Liver (tissue), 7 donors: ENCODE measurements at regions not wholly inside any gene's neighbourhood (a gene's known extent, or its start where the extent isn't known, plus 50 kb on each side); places are given as distances from the start of the nearest gene placed in this dataset.

Experiments
- DNase-seq: peaks from one replicate; pipeline ENCODE4 v3.0.0-alpha.2; 2017; ENCODE audit warnings: low spot score
- H3K27ac ChIP-seq, 2 donors: one replicate each; pipeline ENCODE4 v1.7.0; 2013; ENCODE audit warnings: inconsistent platforms in 2 of 2, low read length in 2 of 2, control low read depth in 1 of 2, low read depth in 1 of 2, mild to moderate bottlenecking in 1 of 2
- H3K27me3 ChIP-seq, 4 donors: one replicate each; pipeline versions ENCODE4 v1.6.1 to v1.7.0; 2013; ENCODE audit warnings: low read length in 3 of 4, inconsistent platforms in 1 of 4, mild to moderate bottlenecking in 1 of 4, moderate library complexity in 1 of 4; ENCODE audit not compliant: control insufficient read depth in 4 of 4, insufficient read depth in 4 of 4
- H3K36me3 ChIP-seq, 4 donors: one replicate each; pipeline versions ENCODE4 v1.6.1 to v1.7.0; 2013; ENCODE audit warnings: low read length in 3 of 4, mild to moderate bottlenecking in 3 of 4, low read depth in 1 of 4, moderate library complexity in 1 of 4; ENCODE audit not compliant: control insufficient read depth in 4 of 4, insufficient read depth in 3 of 4
- H3K4me1 ChIP-seq, 4 donors: one replicate each; pipeline versions ENCODE4 v1.6.1 to v1.7.0; 2013; ENCODE audit warnings: low read length in 3 of 4, mild to moderate bottlenecking in 3 of 4, moderate library complexity in 1 of 4; ENCODE audit not compliant: control insufficient read depth in 4 of 4, insufficient read depth in 4 of 4
- H3K4me3 ChIP-seq, 3 donors: one replicate each; pipeline versions ENCODE4 v1.6.1 to v1.7.0; 2013; ENCODE audit warnings: low read length in 3 of 3, control low read depth in 1 of 3, low read depth in 1 of 3, mild to moderate bottlenecking in 1 of 3
- H3K9ac ChIP-seq, 2 donors: one replicate each; pipeline ENCODE4 v1.7.0; 2013; ENCODE audit warnings: low read length in 2 of 2, mild to moderate bottlenecking in 2 of 2, moderate library complexity in 2 of 2, control low read depth in 1 of 2, low read depth in 1 of 2
- H3K9me3 ChIP-seq, 4 donors: one replicate each; pipeline versions ENCODE4 v1.6.1 to v1.7.0; 2013; ENCODE audit warnings: low read length in 3 of 4; ENCODE audit not compliant: control insufficient read depth in 4 of 4
- FOXA1 ChIP-seq: IDR thresholded peaks from 2 replicates; pipeline ENCODE4 v1.6.1; 2016; ENCODE audit warnings: antibody characterized with exemption
- FOXA2 ChIP-seq: IDR thresholded peaks from 2 replicates; pipeline ENCODE4 v1.6.1; 2016; ENCODE audit warnings: antibody characterized with exemption
- GABPA ChIP-seq, 2 donors: IDR thresholded peaks in 1 of 2; conservative IDR thresholded peaks in 1 of 2; 2 replicates each; pipeline ENCODE4 v1.6.1; 2016; ENCODE audit warnings: antibody characterized with exemption in 2 of 2, mild to moderate bottlenecking in 1 of 2, moderate library complexity in 1 of 2
- HNF4A ChIP-seq, 2 donors: conservative IDR thresholded peaks; 2 replicates each; pipeline ENCODE4 v1.6.1; 2016; ENCODE audit warnings: antibody characterized with exemption in 2 of 2, mild to moderate bottlenecking in 2 of 2
- HNF4G ChIP-seq: IDR thresholded peaks from 2 replicates; pipeline ENCODE4 v1.6.1; 2016; ENCODE audit warnings: antibody characterized with exemption
- NR2F2 ChIP-seq: IDR thresholded peaks from 2 replicates; pipeline ENCODE4 v1.6.1; 2016; ENCODE audit warnings: antibody characterized with exemption
- RAD21 ChIP-seq, 2 donors: IDR thresholded peaks; 2 replicates each; pipeline ENCODE4 v1.6.1; 2016; ENCODE audit warnings: antibody characterized with exemption in 2 of 2, mild to moderate bottlenecking in 2 of 2
- RXRA ChIP-seq, 2 donors: IDR thresholded peaks; 2 replicates each; pipeline ENCODE4 v1.6.1; 2017 to 2018; ENCODE audit warnings: antibody characterized with exemption in 2 of 2, mild to moderate bottlenecking in 1 of 2
- SP1 ChIP-seq: IDR thresholded peaks from 2 replicates; pipeline ENCODE4 v1.6.1; 2018; ENCODE audit warnings: antibody characterized with exemption, mild to moderate bottlenecking
- TAF1 ChIP-seq: conservative IDR thresholded peaks from 2 replicates; pipeline ENCODE4 v1.6.1; 2016; ENCODE audit warnings: antibody characterized with exemption, mild to moderate bottlenecking
- YY1 ChIP-seq: IDR thresholded peaks from 2 replicates; pipeline ENCODE4 v1.6.1; 2016; ENCODE audit warnings: antibody characterized with exemption, mild to moderate bottlenecking
- WGBS: extraction: QIAGEN DNeasy Blood & Tissue Kit; methylation state at CpG from one replicate; pipeline ENCODE4 v1.1.7; 2013; 5-methylcytosine and 5-hydroxymethylcytosine counted together
- TF ChIP-seq, protein P1 (sequence below): IDR thresholded peaks from 2 replicates; pipeline ENCODE4 v1.6.1; 2016; ENCODE audit warnings: antibody characterized with exemption
- TF ChIP-seq, protein P2 (sequence below): IDR thresholded peaks from 2 replicates; pipeline ENCODE4 v1.6.1; 2016; ENCODE audit warnings: antibody characterized with exemption
- donor health status: healthy.
- donor health status: healthy.
- donor health status: healthy.
- donor health status: healthy.

DNA sequence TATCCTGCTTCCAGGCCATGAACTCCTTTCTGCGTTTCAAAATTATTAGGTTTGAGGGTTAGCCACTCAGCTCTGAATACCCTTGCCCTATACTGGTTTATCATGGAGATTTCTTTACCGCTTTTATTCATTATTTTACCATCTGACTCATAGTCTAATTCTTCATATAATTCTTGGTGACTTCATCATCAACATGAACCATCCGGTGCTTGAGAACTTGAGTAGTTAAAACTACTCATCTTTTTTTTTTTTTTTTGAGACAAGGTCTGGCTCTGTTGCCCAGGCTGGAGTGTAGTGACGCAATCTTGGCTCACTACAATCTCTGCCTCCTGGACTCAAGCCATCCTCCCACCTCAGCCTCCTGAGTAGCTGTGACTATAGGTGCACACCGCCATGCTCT lies 94.2 kb upstream of the LHCGR start:
- DNase-seq = no peak
- no peaks in the 10 kb centered on the region for H3K36me3 ChIP-seq
- H3K4me3 ChIP-seq = no peak overlapping the region
- 86% methylated on average over 5 of the region's 5 CpGs for WGBS
- TF ChIP-seq, protein P1, sequence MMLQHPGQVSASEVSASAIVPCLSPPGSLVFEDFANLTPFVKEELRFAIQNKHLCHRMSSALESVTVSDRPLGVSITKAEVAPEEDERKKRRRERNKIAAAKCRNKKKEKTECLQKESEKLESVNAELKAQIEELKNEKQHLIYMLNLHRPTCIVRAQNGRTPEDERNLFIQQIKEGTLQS = no peak
- TF ChIP-seq SP1 (no peak), FOXA1 (no peak), RAD21 (IDR thresholded peaks at IDR 0.05) (no peak), HNF4A (conservative IDR thresholded peaks at IDR 0.05) (no peak), HNF4G (no peak), YY1 (no peak), FOXA2 (no peak)
- TF ChIP-seq, protein P2, sequence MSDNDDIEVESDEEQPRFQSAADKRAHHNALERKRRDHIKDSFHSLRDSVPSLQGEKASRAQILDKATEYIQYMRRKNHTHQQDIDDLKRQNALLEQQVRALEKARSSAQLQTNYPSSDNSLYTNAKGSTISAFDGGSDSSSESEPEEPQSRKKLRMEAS = no peak
- H3K9me3 ChIP-seq = no peaks in the 10 kb centered on the region
- H3K27me3 ChIP-seq = no peaks in the 10 kb centered on the region
- H3K4me1 ChIP-seq = no peaks in the 10 kb centered on the region
- no peak overlapping the region for H3K9ac ChIP-seq
- no peak overlapping the region for H3K27ac ChIP-seq

DNA sequence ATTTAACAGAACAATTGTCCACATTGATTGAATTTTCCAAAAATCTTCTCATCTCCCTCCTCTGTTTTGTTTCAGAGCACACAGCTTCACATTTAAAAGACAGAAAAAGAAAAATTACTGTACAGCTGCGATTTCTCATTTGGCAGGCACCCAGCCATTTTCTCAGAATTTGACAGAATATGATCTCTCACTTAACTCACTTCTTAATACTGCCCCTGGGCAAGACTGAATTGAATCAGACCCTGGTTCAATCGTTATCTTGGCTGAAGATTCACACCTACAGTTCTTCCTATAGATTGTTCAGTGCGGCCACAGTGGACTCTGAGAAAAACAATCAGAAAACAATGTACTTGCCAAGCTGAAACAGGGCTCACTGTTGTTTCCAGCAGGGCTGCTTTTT lies 90.2 kb upstream of the LHCGR start:
- WGBS = 50% methylated on average over 3 of the region's 3 CpGs
- no peaks in the 10 kb centered on the region for H3K4me1 ChIP-seq
- no peak overlapping the region for H3K27ac ChIP-seq
- no peak for DNase-seq
- H3K36me3 ChIP-seq = no peaks in the 10 kb centered on the region
- no peak overlapping the region for H3K4me3 ChIP-seq
- H3K9me3 ChIP-seq = peaks cover 0 to 5% (median 2%) of the 10 kb centered on the region in 4 donors
- TF ChIP-seq NR2F2 (no peak), TAF1 (no peak)
- no peaks in the 10 kb centered on the region for H3K27me3 ChIP-seq
- no peak overlapping the region for H3K9ac ChIP-seq

DNA sequence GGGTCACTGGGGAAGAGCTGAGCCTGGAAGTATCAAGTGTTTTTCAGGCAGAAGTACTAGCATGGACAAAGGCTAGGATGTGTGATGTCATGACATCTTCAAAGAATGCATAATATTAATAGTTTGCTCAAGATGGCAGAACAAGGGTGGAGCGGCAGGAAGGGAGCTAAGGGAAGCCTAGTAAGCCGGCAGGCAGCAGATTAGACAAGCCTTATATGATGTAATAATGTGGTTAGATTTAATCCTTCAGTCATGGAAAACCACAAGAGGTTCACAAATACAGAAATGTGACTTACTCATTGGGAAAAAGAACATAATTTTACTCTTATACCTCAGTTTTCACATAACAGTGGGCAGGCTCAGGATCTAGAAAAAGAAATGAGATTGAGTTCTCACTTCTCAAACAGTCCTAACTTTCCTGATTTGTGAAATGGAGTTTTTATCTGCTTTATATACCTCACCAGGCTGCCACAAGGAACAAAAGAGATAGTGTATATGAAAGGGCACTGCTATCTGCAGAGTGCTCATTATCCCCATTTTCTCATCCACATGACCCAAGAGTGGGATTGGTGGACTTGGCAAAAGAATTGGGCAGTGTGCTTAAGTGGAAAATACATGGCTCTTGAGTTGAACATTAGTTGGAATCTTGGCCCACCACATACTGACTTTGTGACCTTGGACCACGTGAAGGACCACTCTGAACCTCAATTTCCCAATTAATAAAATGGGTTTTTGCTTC lies 89.1 kb upstream of the LHCGR start:
- no peak overlapping the region for H3K9ac ChIP-seq
- peaks cover 0 to 5% (median 2%) of the 10 kb centered on the region in 4 donors for H3K9me3 ChIP-seq
- no peak overlapping the region for H3K27ac ChIP-seq
- H3K4me1 ChIP-seq = no peaks in the 10 kb centered on the region
- no peak for TF ChIP-seq RAD21 (IDR thresholded peaks at IDR 0.05)
- TF ChIP-seq, protein P2 = no peak
- TF ChIP-seq HNF4G = no peak
- TF ChIP-seq FOXA2 = no peak
- TF ChIP-seq, protein P1 = no peak
- TF ChIP-seq GABPA (IDR thresholded peaks at IDR 0.05 in 1 of 2, conservative IDR thresholded peaks at IDR 0.05 in 1 of 2) = no peak
- TF ChIP-seq RXRA (IDR thresholded peaks at IDR 0.05) = no peak
- no peak for TF ChIP-seq YY1
- TF ChIP-seq SP1 = no peak
- DNase-seq = no peak
- 60% methylated on average over 3 of the region's 3 CpGs for WGBS
- no peaks in the 10 kb centered on the region for H3K36me3 ChIP-seq
- no peaks in the 10 kb centered on the region for H3K27me3 ChIP-seq
- no peak overlapping the region for H3K4me3 ChIP-seq
